ENCODE measurements at regions not wholly inside any gene's neighbourhood (a gene's known extent, or its start where the extent isn't known, plus 50 kb on each side); places are given as distances from the start of the nearest gene placed in this dataset.

- H3K27me3 Mint-ChIP-seq, result peaks cover 55% of the 10 kb centered on the region
- peak; percentile 23 for DNase-seq (ENCODE audit: low spot score, unreplicated experiment)
- H3K36me3 Mint-ChIP-seq (ENCODE audit: insufficient read depth), result no peaks in the 10 kb centered on the region
- H3K9me3 Mint-ChIP-seq (ENCODE audit: low read depth), result no peaks in the 10 kb centered on the region
- H3K4me3 Mint-ChIP-seq (ENCODE audit: low read depth), result no peak overlapping the region
- no peaks in the 10 kb centered on the region for H3K4me1 Mint-ChIP-seq (ENCODE audit: low read depth)
- no peak overlapping the region for H3K27ac Mint-ChIP-seq
- peak; percentile 87 for TF ChIP-seq CTCF (IDR thresholded peaks at IDR 0.05; ENCODE audit: unreplicated experiment)
Measured at GRCh38 chr1:184222652-184223052, 164.2 kb upstream of the C1orf21 start.

GRCh38 chr1:184223216-184223615, 163.6 kb upstream of the C1orf21 start:
- no peaks in the 10 kb centered on the region for H3K9me3 Mint-ChIP-seq (ENCODE audit: low read depth)
- no peak overlapping the region for H3K27ac Mint-ChIP-seq
- no peak overlapping the region for H3K4me3 Mint-ChIP-seq (ENCODE audit: low read depth)
- no peaks in the 10 kb centered on the region for H3K36me3 Mint-ChIP-seq (ENCODE audit: insufficient read depth)
- H3K4me1 Mint-ChIP-seq (ENCODE audit: low read depth), result no peaks in the 10 kb centered on the region
- DNase-seq (ENCODE audit: low spot score, unreplicated experiment), result no peak
- TF ChIP-seq CTCF (IDR thresholded peaks at IDR 0.05; ENCODE audit: unreplicated experiment), result no peak
- peaks cover 53% of the 10 kb centered on the region for H3K27me3 Mint-ChIP-seq

- H3K36me3 Mint-ChIP-seq (ENCODE audit: insufficient read depth), result no peaks in the 10 kb centered on the region
- no peak overlapping the region for H3K4me3 Mint-ChIP-seq (ENCODE audit: low read depth)
- H3K27ac Mint-ChIP-seq, result peak overlapping the region; percentile 33
- no peak for DNase-seq (ENCODE audit: low spot score, unreplicated experiment)
- H3K4me1 Mint-ChIP-seq (ENCODE audit: low read depth), result no peaks in the 10 kb centered on the region
- no peak for TF ChIP-seq CTCF (IDR thresholded peaks at IDR 0.05; ENCODE audit: unreplicated experiment)
- H3K27me3 Mint-ChIP-seq, result peaks cover 37% of the 10 kb centered on the region
- no peaks in the 10 kb centered on the region for H3K9me3 Mint-ChIP-seq (ENCODE audit: low read depth)
Measured at GRCh38 chr1:184225283-184226099, 161.3 kb upstream of the C1orf21 start.

GRCh38 chr1:184226100-184226487, 160.7 kb upstream of the C1orf21 start:
- no peaks in the 10 kb centered on the region for H3K9me3 Mint-ChIP-seq (ENCODE audit: low read depth)
- no peak for DNase-seq (ENCODE audit: low spot score, unreplicated experiment)
- no peaks in the 10 kb centered on the region for H3K4me1 Mint-ChIP-seq (ENCODE audit: low read depth)
- peaks cover 35% of the 10 kb centered on the region for H3K27me3 Mint-ChIP-seq
- no peaks in the 10 kb centered on the region for H3K36me3 Mint-ChIP-seq (ENCODE audit: insufficient read depth)
- H3K27ac Mint-ChIP-seq, result no peak overlapping the region
- no peak overlapping the region for H3K4me3 Mint-ChIP-seq (ENCODE audit: low read depth)
- no peak for TF ChIP-seq CTCF (IDR thresholded peaks at IDR 0.05; ENCODE audit: unreplicated experiment)

GRCh38 chr1:184228558-184228957, 158.3 kb upstream of the C1orf21 start:
- no peak for DNase-seq (ENCODE audit: low spot score, unreplicated experiment)
- no peak for TF ChIP-seq CTCF (IDR thresholded peaks at IDR 0.05; ENCODE audit: unreplicated experiment)
- no peak overlapping the region for H3K4me3 Mint-ChIP-seq (ENCODE audit: low read depth)

More at GRCh38 chr1:184228558-184228957, 158.3 kb upstream of the C1orf21 start:
- no peak overlapping the region for H3K27ac Mint-ChIP-seq
- H3K4me1 Mint-ChIP-seq (ENCODE audit: low read depth), result no peaks in the 10 kb centered on the region
- no peaks in the 10 kb centered on the region for H3K36me3 Mint-ChIP-seq (ENCODE audit: insufficient read depth)
- H3K9me3 Mint-ChIP-seq (ENCODE audit: low read depth), result no peaks in the 10 kb centered on the region
- peaks cover 20% of the 10 kb centered on the region for H3K27me3 Mint-ChIP-seq

Measured in progenitor cell of endocrine pancreas (in vitro differentiated cells).